ENCODE measurements at regions not wholly inside any gene's neighbourhood (a gene's known extent, or its start where the extent isn't known, plus 50 kb on each side); places are given as distances from the start of the nearest gene placed in this dataset.

- TF ChIP-seq POLR2AphosphoS5 (IDR thresholded peaks at IDR 0.05; ENCODE audit: low read depth, low read length) (no peak), TAF1 (IDR thresholded peaks at IDR 0.05; ENCODE audit: borderline replicate concordance, insufficient read depth, low read length) (no peak), REST (IDR thresholded peaks at IDR 0.05; ENCODE audit: insufficient read depth in 1 of 2, low read depth in 2 of 2, low read length in 2 of 2) (no peak)
These were observed 627.1 kb downstream of the EFNA5 start for GRCh38 chr5:107043665-107044064.

Measured in PFSK-1 (cell line).